Adrenal gland (tissue), 5 donors: ENCODE measurements at regions not wholly inside any gene's neighbourhood (a gene's known extent, or its start where the extent isn't known, plus 50 kb on each side); places are given as distances from the start of the nearest gene placed in this dataset.

Source experiments
- POLR2A ChIP-seq, 2 donors: fragments of 450-650 bp; IDR thresholded peaks; one replicate each; pipeline ENCODE4 v1.6.1; 2017; ENCODE audit warnings: antibody characterized with exemption in 2 of 2, mild to moderate bottlenecking in 2 of 2, moderate library complexity in 1 of 2
- TF ChIP-seq, protein P1 (sequence below), 6 experiments: fragments of 450-650 bp in 4 of 6; fragments of 200-600 bp in 2 of 6; sonication (generic) in 1 of 6; IDR thresholded peaks; 1 replicate in 5 of 6; 2 replicates in 1 of 6; pipeline versions ENCODE4 v1.5.1 to v1.8.0; 2016 to 2021; ENCODE audit warnings: antibody characterized with exemption in 6 of 6, mild to moderate bottlenecking in 2 of 6, moderate library complexity in 1 of 6
- donor health status: DM: no; HTN: no; CAD: no.

DNA sequence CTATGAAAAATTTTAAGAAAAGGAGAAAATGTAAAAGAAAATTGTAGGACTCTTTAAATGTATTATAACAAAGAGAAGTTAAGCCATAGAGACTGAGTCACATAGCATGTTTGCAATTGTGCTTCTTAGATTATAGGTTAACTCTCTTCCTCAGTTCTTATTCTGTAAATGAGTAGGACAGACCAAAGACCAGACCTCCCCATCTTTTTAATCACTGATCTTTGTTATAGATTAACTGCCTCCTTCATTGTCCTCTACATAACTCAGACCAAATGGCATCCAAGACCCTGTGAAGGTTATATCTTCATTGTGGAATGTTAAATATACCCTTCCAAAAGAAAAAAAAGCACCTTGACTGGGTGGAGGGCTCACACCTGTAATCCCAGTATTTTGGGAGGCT lies 316.9 kb upstream of the LRRTM4 start:
- TF ChIP-seq POLR2A (IDR thresholded peaks at IDR 0.05): no peak
- TF ChIP-seq, protein P1, sequence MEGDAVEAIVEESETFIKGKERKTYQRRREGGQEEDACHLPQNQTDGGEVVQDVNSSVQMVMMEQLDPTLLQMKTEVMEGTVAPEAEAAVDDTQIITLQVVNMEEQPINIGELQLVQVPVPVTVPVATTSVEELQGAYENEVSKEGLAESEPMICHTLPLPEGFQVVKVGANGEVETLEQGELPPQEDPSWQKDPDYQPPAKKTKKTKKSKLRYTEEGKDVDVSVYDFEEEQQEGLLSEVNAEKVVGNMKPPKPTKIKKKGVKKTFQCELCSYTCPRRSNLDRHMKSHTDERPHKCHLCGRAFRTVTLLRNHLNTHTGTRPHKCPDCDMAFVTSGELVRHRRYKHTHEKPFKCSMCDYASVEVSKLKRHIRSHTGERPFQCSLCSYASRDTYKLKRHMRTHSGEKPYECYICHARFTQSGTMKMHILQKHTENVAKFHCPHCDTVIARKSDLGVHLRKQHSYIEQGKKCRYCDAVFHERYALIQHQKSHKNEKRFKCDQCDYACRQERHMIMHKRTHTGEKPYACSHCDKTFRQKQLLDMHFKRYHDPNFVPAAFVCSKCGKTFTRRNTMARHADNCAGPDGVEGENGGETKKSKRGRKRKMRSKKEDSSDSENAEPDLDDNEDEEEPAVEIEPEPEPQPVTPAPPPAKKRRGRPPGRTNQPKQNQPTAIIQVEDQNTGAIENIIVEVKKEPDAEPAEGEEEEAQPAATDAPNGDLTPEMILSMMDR (IDR thresholded peaks at IDR 0.05): no peak
